PC-9 (cell line): ENCODE measurements at regions not wholly inside any gene's neighbourhood (a gene's known extent, or its start where the extent isn't known, plus 50 kb on each side); places are given as distances from the start of the nearest gene placed in this dataset.

Experiments used
- BruUV-seq: library from RNA; stranded (reverse); fragments of 400-500 nt; replicated peaks from 2 replicates; lab custom pipeline; 2021; lab: Mats Ljungman, UMichigan
- CTCF ChIA-PET: fragments of 300-600 bp; sonication (Branson Sonifier 250); formaldehyde crosslinking; loops from one replicate; lab custom pipeline; 2022; ENCODE audit warnings: antibody characterized with exemption; lab: Charles Lee
- POLR2A ChIA-PET: fragments of 300-600 bp; sonication (Branson Sonifier 250); formaldehyde crosslinking; loops from one replicate; lab custom pipeline; 2022; ENCODE audit warnings: antibody characterized with exemption; ENCODE audit not compliant: unreplicated experiment; lab: Charles Lee
- DNase-seq, 2 experiments: peaks; one replicate each; pipeline versions ENCODE4 v3.0.0 to v3.0.0-alpha.2; 2015 to 2022; ENCODE audit warnings: mixed read lengths in 1 of 2
- H2AFZ ChIP-seq: fragments of 200-600 bp; sonication (generic); 2 replicates; pipeline ENCODE4 v1.8.1; 2017; ENCODE audit warnings: antibody characterized with exemption
- H3F3A ChIP-seq: fragments of 200-600 bp; sonication (generic); 2 replicates; pipeline ENCODE4 v1.8.1; 2017; ENCODE audit warnings: antibody characterized with exemption, mild to moderate bottlenecking, low read depth; ENCODE audit not compliant: insufficient read depth
- H3K27ac ChIP-seq: fragments of 200-600 bp; sonication (generic); 2 replicates; pipeline ENCODE4 v1.6.1; 2016; ENCODE audit warnings: mixed run types
- H3K27me3 ChIP-seq: fragments of 200-600 bp; sonication (generic); 2 replicates; pipeline ENCODE4 v1.6.1; 2016; ENCODE audit warnings: low read depth, mixed run types; ENCODE audit not compliant: insufficient read depth
- H3K36me3 ChIP-seq: fragments of 200-600 bp; sonication (generic); 2 replicates; pipeline ENCODE4 v1.6.1; 2016; ENCODE audit warnings: low read depth, mixed run types
- H3K4me1 ChIP-seq: fragments of 200-600 bp; sonication (generic); replicated peaks from 2 replicates; pipeline ENCODE4 v1.6.1; 2016; ENCODE audit warnings: mixed run types; ENCODE audit not compliant: insufficient read depth
- H3K4me2 ChIP-seq: fragments of 200-600 bp; sonication (generic); 2 replicates; pipeline ENCODE4 v1.6.1; 2017; ENCODE audit warnings: mixed run types
- H3K4me3 ChIP-seq: fragments of 200-600 bp; sonication (generic); 2 replicates; pipeline ENCODE4 v1.6.1; 2016; ENCODE audit warnings: mixed run types
- H3K79me2 ChIP-seq: fragments of 200-600 bp; sonication (generic); 2 replicates; pipeline ENCODE4 v1.6.1; 2017; ENCODE audit warnings: low read depth, mixed run types
- H3K9me2 ChIP-seq: fragments of 200-600 bp; sonication (generic); 2 replicates; pipeline ENCODE4 v1.8.1; 2017; ENCODE audit warnings: mild to moderate bottlenecking; ENCODE audit not compliant: insufficient read depth
- H3K9me3 ChIP-seq: fragments of 200-600 bp; sonication (generic); 2 replicates; pipeline ENCODE4 v1.8.1; 2016; ENCODE audit warnings: low read depth; ENCODE audit not compliant: insufficient read depth
- H4K20me1 ChIP-seq: fragments of 200-600 bp; sonication (generic); 2 replicates; pipeline ENCODE4 v1.8.1; 2017; ENCODE audit not compliant: insufficient read depth
- CTCF ChIP-seq: fragments of 200-600 bp; sonication (generic); conservative IDR thresholded peaks from 2 replicates; pipeline ENCODE4 v1.6.1; 2017; ENCODE audit warnings: mixed run types, antibody characterized with exemption, mild to moderate bottlenecking, moderate library complexity
- EZH2 ChIP-seq: fragments of 200-600 bp; sonication (generic); IDR thresholded peaks from 2 replicates; pipeline ENCODE4 v1.8.0; 2017; ENCODE audit warnings: antibody characterized with exemption, low read depth
- intact Hi-C: fragments of 100-400 bp; cut with micrococcal nuclease; formaldehyde crosslinking; loops from one replicate; pipeline ENCODE4 v1.10.0; 2022; ENCODE audit not compliant: unreplicated experiment

DNA sequence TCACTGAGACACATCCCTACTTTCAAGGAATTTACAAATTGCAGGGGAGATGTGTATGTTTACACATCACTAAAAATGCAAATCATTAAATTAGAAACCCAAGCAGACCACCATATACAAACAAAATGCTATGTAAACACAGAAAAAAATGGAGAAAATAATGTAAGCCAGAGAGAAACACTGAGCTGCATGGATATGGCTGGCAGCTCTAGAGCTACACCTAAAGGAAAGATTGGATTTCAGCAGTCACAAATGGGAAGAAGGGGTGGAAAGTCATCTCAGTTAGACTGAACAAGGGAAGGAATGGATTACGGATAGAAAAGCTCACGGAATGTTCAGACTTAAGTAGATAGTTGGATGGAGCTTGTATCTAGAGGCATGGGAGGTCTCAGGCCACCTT is 186.3 kb downstream of the MOSPD2 start:
- Histone ChIP-seq H2AFZ (no peak overlapping the region), H3K27ac (no peak overlapping the region), H3K9me2 (no peaks in the 10 kb centered on the region), H3K79me2 (no peaks in the 10 kb centered on the region), H3K4me1 (no peaks in the 10 kb centered on the region), H3K4me3 (no peak overlapping the region), H3K36me3 (no peaks in the 10 kb centered on the region), H3K9me3 (no peaks in the 10 kb centered on the region), H3K27me3 (no peaks in the 10 kb centered on the region), H3F3A (no peaks in the 10 kb centered on the region), H4K20me1 (no peaks in the 10 kb centered on the region), H3K4me2 (no peak overlapping the region)
- no peak for DNase-seq
- POLR2A ChIA-PET: no interaction called here
- CTCF ChIA-PET: no interaction called here
- TF ChIP-seq EZH2 (no peak), CTCF (no peak)
- intact Hi-C loops: no loop called here
- BruUV-seq: no TSS peak

GRCh38 chrX:15056044-15056443 is 182.8 kb downstream of the MOSPD2 start:
- intact Hi-C loops: no loop called here
- Histone ChIP-seq H3K79me2 (no peaks in the 10 kb centered on the region), H3K9me3 (no peaks in the 10 kb centered on the region), H3K4me3 (no peak overlapping the region), H3K4me2 (no peak overlapping the region), H3K36me3 (no peaks in the 10 kb centered on the region), H3K4me1 (no peaks in the 10 kb centered on the region), H3K27ac (no peak overlapping the region), H3K27me3 (no peaks in the 10 kb centered on the region), H3K9me2 (no peaks in the 10 kb centered on the region), H2AFZ (no peak overlapping the region), H3F3A (no peaks in the 10 kb centered on the region), H4K20me1 (no peaks in the 10 kb centered on the region)
- POLR2A ChIA-PET: no interaction called here
- TF ChIP-seq EZH2 (no peak), CTCF (no peak)
- DNase-seq: no peak
- BruUV-seq: no TSS peak
- CTCF ChIA-PET: no interaction called here

- Histone ChIP-seq H3K4me3 (no peak overlapping the region), H3K9me2 (no peaks in the 10 kb centered on the region), H2AFZ (no peak overlapping the region), H3K27ac (no peak overlapping the region), H3K4me1 (no peaks in the 10 kb centered on the region), H3K79me2 (no peaks in the 10 kb centered on the region), H3K9me3 (no peaks in the 10 kb centered on the region), H3K4me2 (no peak overlapping the region), H4K20me1 (no peaks in the 10 kb centered on the region), H3K36me3 (no peaks in the 10 kb centered on the region), H3F3A (no peaks in the 10 kb centered on the region), H3K27me3 (no peaks in the 10 kb centered on the region)
- DNase-seq: no peak
- no TSS peak for BruUV-seq
- TF ChIP-seq EZH2: no peak
- TF ChIP-seq CTCF: no peak
- intact Hi-C loops: no loop called here
- ChIA-PET CTCF (no interaction called here), POLR2A (no interaction called here)
These were observed 182.1 kb downstream of the MOSPD2 start for GRCh38 chrX:15055146-15055930.
